ENCODE measurements at regions not wholly inside any gene's neighbourhood (a gene's known extent, or its start where the extent isn't known, plus 50 kb on each side); places are given as distances from the start of the nearest gene placed in this dataset.

DNA sequence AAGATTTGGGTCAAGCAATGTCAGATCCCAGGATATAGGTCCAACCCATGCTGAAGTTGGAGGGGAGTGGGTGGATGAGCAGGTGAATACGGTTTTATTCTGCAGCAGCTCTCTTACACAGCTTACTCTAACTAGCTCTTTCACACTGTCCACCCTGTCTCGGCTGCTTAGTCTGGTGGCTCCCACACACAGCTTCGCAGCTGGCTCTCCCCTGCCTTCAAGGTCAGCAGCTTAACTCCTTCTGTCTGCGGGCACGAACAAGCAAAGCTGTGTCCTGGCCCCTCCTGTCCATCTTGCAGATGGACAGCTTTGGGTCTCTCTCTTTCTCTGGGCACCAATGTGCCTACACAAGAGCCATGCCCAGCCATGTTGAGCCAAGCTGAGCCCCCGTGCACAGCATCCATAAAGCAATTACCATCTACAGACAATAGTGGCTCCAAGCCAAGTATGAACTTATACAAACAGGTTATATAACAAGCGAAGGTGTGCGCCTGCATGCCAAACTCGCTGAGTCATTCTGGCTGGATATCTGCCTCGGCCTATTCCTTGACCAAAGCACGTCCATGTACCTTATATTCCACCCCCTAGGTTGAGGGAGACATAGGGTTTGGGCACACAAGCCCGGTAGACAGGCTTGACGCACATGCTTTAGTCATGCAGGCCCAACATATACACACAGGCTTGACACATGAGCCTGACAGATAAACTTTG is 1307.8 kb upstream of the RAG2 start:
- POLR2A ChIA-PET, result no interaction called here
- TF ChIP-seq, protein P1, sequence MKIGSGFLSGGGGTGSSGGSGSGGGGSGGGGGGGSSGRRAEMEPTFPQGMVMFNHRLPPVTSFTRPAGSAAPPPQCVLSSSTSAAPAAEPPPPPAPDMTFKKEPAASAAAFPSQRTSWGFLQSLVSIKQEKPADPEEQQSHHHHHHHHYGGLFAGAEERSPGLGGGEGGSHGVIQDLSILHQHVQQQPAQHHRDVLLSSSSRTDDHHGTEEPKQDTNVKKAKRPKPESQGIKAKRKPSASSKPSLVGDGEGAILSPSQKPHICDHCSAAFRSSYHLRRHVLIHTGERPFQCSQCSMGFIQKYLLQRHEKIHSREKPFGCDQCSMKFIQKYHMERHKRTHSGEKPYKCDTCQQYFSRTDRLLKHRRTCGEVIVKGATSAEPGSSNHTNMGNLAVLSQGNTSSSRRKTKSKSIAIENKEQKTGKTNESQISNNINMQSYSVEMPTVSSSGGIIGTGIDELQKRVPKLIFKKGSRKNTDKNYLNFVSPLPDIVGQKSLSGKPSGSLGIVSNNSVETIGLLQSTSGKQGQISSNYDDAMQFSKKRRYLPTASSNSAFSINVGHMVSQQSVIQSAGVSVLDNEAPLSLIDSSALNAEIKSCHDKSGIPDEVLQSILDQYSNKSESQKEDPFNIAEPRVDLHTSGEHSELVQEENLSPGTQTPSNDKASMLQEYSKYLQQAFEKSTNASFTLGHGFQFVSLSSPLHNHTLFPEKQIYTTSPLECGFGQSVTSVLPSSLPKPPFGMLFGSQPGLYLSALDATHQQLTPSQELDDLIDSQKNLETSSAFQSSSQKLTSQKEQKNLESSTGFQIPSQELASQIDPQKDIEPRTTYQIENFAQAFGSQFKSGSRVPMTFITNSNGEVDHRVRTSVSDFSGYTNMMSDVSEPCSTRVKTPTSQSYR (CRISPR knock-in tag; IDR thresholded peaks at IDR 0.05), result no peak
- TF ChIP-seq FOXP1 (CRISPR knock-in tag; IDR thresholded peaks at IDR 0.05; ENCODE audit: borderline replicate concordance), result no peak
- TF ChIP-seq, protein P2, sequence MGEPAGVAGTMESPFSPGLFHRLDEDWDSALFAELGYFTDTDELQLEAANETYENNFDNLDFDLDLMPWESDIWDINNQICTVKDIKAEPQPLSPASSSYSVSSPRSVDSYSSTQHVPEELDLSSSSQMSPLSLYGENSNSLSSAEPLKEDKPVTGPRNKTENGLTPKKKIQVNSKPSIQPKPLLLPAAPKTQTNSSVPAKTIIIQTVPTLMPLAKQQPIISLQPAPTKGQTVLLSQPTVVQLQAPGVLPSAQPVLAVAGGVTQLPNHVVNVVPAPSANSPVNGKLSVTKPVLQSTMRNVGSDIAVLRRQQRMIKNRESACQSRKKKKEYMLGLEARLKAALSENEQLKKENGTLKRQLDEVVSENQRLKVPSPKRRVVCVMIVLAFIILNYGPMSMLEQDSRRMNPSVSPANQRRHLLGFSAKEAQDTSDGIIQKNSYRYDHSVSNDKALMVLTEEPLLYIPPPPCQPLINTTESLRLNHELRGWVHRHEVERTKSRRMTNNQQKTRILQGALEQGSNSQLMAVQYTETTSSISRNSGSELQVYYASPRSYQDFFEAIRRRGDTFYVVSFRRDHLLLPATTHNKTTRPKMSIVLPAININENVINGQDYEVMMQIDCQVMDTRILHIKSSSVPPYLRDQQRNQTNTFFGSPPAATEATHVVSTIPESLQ (CRISPR knock-in tag; IDR thresholded peaks at IDR 0.05), result no peak
- no peak for TF ChIP-seq JUN (CRISPR knock-in tag; IDR thresholded peaks at IDR 0.05)
- TF ChIP-seq HMGA2 (CRISPR knock-in tag; IDR thresholded peaks at IDR 0.05), result no peak
- TF ChIP-seq ETV6 (CRISPR knock-in tag; IDR thresholded peaks at IDR 0.05), result no peak
- no peak for TF ChIP-seq NFYB (CRISPR knock-in tag; conservative IDR thresholded peaks at IDR 0.05; ENCODE audit: low read depth)
- TF ChIP-seq NR3C1 (CRISPR knock-in tag; conservative IDR thresholded peaks at IDR 0.05; ENCODE audit: low read depth), result no peak
- TF ChIP-seq, protein P3, sequence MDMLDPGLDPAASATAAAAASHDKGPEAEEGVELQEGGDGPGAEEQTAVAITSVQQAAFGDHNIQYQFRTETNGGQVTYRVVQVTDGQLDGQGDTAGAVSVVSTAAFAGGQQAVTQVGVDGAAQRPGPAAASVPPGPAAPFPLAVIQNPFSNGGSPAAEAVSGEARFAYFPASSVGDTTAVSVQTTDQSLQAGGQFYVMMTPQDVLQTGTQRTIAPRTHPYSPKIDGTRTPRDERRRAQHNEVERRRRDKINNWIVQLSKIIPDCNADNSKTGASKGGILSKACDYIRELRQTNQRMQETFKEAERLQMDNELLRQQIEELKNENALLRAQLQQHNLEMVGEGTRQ (CRISPR knock-in tag; IDR thresholded peaks at IDR 0.05), result no peak
- TF ChIP-seq, protein P4, sequence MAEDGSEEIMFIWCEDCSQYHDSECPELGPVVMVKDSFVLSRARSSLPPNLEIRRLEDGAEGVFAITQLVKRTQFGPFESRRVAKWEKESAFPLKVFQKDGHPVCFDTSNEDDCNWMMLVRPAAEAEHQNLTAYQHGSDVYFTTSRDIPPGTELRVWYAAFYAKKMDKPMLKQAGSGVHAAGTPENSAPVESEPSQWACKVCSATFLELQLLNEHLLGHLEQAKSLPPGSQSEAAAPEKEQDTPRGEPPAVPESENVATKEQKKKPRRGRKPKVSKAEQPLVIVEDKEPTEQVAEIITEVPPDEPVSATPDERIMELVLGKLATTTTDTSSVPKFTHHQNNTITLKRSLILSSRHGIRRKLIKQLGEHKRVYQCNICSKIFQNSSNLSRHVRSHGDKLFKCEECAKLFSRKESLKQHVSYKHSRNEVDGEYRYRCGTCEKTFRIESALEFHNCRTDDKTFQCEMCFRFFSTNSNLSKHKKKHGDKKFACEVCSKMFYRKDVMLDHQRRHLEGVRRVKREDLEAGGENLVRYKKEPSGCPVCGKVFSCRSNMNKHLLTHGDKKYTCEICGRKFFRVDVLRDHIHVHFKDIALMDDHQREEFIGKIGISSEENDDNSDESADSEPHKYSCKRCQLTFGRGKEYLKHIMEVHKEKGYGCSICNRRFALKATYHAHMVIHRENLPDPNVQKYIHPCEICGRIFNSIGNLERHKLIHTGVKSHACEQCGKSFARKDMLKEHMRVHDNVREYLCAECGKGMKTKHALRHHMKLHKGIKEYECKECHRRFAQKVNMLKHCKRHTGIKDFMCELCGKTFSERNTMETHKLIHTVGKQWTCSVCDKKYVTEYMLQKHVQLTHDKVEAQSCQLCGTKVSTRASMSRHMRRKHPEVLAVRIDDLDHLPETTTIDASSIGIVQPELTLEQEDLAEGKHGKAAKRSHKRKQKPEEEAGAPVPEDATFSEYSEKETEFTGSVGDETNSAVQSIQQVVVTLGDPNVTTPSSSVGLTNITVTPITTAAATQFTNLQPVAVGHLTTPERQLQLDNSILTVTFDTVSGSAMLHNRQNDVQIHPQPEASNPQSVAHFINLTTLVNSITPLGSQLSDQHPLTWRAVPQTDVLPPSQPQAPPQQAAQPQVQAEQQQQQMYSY (CRISPR knock-in tag; IDR thresholded peaks at IDR 0.05), result no peak
- TF ChIP-seq, protein P5, sequence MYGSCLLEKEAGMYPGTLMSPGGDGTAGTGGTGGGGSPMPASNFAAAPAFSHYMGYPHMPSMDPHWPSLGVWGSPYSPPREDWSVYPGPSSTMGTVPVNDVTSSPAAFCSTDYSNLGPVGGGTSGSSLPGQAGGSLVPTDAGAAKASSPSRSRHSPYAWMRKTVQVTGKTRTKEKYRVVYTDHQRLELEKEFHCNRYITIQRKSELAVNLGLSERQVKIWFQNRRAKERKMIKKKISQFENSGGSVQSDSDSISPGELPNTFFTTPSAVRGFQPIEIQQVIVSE (CRISPR knock-in tag; IDR thresholded peaks at IDR 0.05; ENCODE audit: borderline replicate concordance), result no peak
- TF ChIP-seq, protein P6, sequence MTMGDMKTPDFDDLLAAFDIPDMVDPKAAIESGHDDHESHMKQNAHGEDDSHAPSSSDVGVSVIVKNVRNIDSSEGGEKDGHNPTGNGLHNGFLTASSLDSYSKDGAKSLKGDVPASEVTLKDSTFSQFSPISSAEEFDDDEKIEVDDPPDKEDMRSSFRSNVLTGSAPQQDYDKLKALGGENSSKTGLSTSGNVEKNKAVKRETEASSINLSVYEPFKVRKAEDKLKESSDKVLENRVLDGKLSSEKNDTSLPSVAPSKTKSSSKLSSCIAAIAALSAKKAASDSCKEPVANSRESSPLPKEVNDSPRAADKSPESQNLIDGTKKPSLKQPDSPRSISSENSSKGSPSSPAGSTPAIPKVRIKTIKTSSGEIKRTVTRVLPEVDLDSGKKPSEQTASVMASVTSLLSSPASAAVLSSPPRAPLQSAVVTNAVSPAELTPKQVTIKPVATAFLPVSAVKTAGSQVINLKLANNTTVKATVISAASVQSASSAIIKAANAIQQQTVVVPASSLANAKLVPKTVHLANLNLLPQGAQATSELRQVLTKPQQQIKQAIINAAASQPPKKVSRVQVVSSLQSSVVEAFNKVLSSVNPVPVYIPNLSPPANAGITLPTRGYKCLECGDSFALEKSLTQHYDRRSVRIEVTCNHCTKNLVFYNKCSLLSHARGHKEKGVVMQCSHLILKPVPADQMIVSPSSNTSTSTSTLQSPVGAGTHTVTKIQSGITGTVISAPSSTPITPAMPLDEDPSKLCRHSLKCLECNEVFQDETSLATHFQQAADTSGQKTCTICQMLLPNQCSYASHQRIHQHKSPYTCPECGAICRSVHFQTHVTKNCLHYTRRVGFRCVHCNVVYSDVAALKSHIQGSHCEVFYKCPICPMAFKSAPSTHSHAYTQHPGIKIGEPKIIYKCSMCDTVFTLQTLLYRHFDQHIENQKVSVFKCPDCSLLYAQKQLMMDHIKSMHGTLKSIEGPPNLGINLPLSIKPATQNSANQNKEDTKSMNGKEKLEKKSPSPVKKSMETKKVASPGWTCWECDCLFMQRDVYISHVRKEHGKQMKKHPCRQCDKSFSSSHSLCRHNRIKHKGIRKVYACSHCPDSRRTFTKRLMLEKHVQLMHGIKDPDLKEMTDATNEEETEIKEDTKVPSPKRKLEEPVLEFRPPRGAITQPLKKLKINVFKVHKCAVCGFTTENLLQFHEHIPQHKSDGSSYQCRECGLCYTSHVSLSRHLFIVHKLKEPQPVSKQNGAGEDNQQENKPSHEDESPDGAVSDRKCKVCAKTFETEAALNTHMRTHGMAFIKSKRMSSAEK (CRISPR knock-in tag; IDR thresholded peaks at IDR 0.05; ENCODE audit: borderline replicate concordance), result no peak
- TF ChIP-seq TEAD4 (CRISPR knock-in tag; IDR thresholded peaks at IDR 0.05), result no peak
- TF ChIP-seq ZNF219 (CRISPR knock-in tag; IDR thresholded peaks at IDR 0.05; ENCODE audit: borderline replicate concordance), result no peak
- no peak for TF ChIP-seq CREB1 (CRISPR knock-in tag; IDR thresholded peaks at IDR 0.05)
- TF ChIP-seq ZNF396 (CRISPR knock-in tag; IDR thresholded peaks at IDR 0.05; ENCODE audit: borderline replicate concordance), result no peak
- TF ChIP-seq, protein P7, sequence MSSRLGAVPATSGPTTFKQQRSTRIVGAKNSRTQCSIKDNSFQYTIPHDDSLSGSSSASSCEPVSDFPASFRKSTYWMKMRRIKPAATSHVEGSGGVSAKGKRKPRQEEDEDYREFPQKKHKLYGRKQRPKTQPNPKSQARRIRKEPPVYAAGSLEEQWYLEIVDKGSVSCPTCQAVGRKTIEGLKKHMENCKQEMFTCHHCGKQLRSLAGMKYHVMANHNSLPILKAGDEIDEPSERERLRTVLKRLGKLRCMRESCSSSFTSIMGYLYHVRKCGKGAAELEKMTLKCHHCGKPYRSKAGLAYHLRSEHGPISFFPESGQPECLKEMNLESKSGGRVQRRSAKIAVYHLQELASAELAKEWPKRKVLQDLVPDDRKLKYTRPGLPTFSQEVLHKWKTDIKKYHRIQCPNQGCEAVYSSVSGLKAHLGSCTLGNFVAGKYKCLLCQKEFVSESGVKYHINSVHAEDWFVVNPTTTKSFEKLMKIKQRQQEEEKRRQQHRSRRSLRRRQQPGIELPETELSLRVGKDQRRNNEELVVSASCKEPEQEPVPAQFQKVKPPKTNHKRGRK (CRISPR knock-in tag; IDR thresholded peaks at IDR 0.05; ENCODE audit: borderline replicate concordance), result no peak
- Mint-ChIP-seq H3K27ac (no peak overlapping the region), H3K9me3 (peaks cover 73% of the 10 kb centered on the region), H3K4me3 (no peak overlapping the region), H3K4me1 (no peaks in the 10 kb centered on the region), H3K36me3 (peaks cover 50% of the 10 kb centered on the region), H3K27me3 (ENCODE audit: low read depth) (peaks cover 2% of the 10 kb centered on the region)
- CTCF ChIA-PET, result no interaction called here
- ATAC-seq, result no peak
- no peak for DNase-seq (ENCODE audit: low spot score)

Measured in WTC11 (cell line).